ENCODE measurements at regions not wholly inside any gene's neighbourhood (a gene's known extent, or its start where the extent isn't known, plus 50 kb on each side); places are given as distances from the start of the nearest gene placed in this dataset.

GRCh38 chr12:43289426-43289801, 262.6 kb downstream of the ADAMTS20 start:
- no peaks in the 10 kb centered on the region for H3K9me3 ChIP-seq
- H3K36me3 ChIP-seq, result no peaks in the 10 kb centered on the region
- ATAC-seq (peak in 1 of 2 donors; percentile 23), DNase-seq (no peak)
- no peaks in the 10 kb centered on the region for H3K4me1 ChIP-seq
- H3K27ac ChIP-seq, result no peak overlapping the region
- TF ChIP-seq, protein P1, sequence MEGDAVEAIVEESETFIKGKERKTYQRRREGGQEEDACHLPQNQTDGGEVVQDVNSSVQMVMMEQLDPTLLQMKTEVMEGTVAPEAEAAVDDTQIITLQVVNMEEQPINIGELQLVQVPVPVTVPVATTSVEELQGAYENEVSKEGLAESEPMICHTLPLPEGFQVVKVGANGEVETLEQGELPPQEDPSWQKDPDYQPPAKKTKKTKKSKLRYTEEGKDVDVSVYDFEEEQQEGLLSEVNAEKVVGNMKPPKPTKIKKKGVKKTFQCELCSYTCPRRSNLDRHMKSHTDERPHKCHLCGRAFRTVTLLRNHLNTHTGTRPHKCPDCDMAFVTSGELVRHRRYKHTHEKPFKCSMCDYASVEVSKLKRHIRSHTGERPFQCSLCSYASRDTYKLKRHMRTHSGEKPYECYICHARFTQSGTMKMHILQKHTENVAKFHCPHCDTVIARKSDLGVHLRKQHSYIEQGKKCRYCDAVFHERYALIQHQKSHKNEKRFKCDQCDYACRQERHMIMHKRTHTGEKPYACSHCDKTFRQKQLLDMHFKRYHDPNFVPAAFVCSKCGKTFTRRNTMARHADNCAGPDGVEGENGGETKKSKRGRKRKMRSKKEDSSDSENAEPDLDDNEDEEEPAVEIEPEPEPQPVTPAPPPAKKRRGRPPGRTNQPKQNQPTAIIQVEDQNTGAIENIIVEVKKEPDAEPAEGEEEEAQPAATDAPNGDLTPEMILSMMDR (IDR thresholded peaks at IDR 0.05), result no peak
- H3K27me3 ChIP-seq (ENCODE audit: low read depth), result no peaks in the 10 kb centered on the region
- intact Hi-C loops (cut with DNase I), result no loop called here
- H3K4me3 ChIP-seq, result no peak overlapping the region

- ATAC-seq (no peak), DNase-seq (no peak)
- Histone ChIP-seq H3K4me3 (no peak overlapping the region), H3K27me3 (ENCODE audit: low read depth) (no peaks in the 10 kb centered on the region), H3K4me1 (no peaks in the 10 kb centered on the region), H3K36me3 (no peaks in the 10 kb centered on the region), H3K9me3 (no peaks in the 10 kb centered on the region), H3K27ac (no peak overlapping the region)
- TF ChIP-seq, protein P1 (IDR thresholded peaks at IDR 0.05), result no peak
- intact Hi-C loops (cut with DNase I), result no loop called here
Measured at GRCh38 chr12:43288671-43289425, 263.2 kb downstream of the ADAMTS20 start.

- no peak overlapping the region for H3K27ac ChIP-seq
- no peak for ATAC-seq
- H3K4me1 ChIP-seq, result no peaks in the 10 kb centered on the region
- no peak for DNase-seq
- H3K9me3 ChIP-seq, result no peaks in the 10 kb centered on the region
- intact Hi-C loops (cut with DNase I), result no loop called here
- H3K27me3 ChIP-seq (ENCODE audit: low read depth), result no peaks in the 10 kb centered on the region
- no peaks in the 10 kb centered on the region for H3K36me3 ChIP-seq
- H3K4me3 ChIP-seq, result no peak overlapping the region
- TF ChIP-seq, protein P1 (IDR thresholded peaks at IDR 0.05), result no peak
Measured at GRCh38 chr12:43287706-43288383, 264.2 kb downstream of the ADAMTS20 start.

GRCh38 chr12:43286986-43287385, 265.0 kb downstream of the ADAMTS20 start:
- ATAC-seq (no peak), DNase-seq (no peak)

GRCh38 chr12:43285159-43285598, 266.8 kb downstream of the ADAMTS20 start:
- no peaks in the 10 kb centered on the region for H3K36me3 ChIP-seq
- DNase-seq (no peak), ATAC-seq (no peak)
- no peak overlapping the region for H3K27ac ChIP-seq
- no peaks in the 10 kb centered on the region for H3K4me1 ChIP-seq
- TF ChIP-seq, protein P1 (IDR thresholded peaks at IDR 0.05), result no peak
- no peaks in the 10 kb centered on the region for H3K9me3 ChIP-seq
- intact Hi-C loops (cut with DNase I), result no loop called here
- no peak overlapping the region for H3K4me3 ChIP-seq
- H3K27me3 ChIP-seq (ENCODE audit: low read depth), result no peaks in the 10 kb centered on the region

More at GRCh38 chr12:43286986-43287385, 265.0 kb downstream of the ADAMTS20 start:
- H3K27ac ChIP-seq, result no peak overlapping the region
- H3K9me3 ChIP-seq, result no peaks in the 10 kb centered on the region
- H3K27me3 ChIP-seq (ENCODE audit: low read depth), result no peaks in the 10 kb centered on the region
- H3K4me1 ChIP-seq, result no peaks in the 10 kb centered on the region
- no peak overlapping the region for H3K4me3 ChIP-seq
- H3K36me3 ChIP-seq, result no peaks in the 10 kb centered on the region
- TF ChIP-seq, protein P1 (IDR thresholded peaks at IDR 0.05), result no peak
- intact Hi-C loops (cut with DNase I), result no loop called here

All from lower lobe of right lung (tissue), 2 donors.